HepG2 (cell line): ENCODE measurements at regions not wholly inside any gene's neighbourhood (a gene's known extent, or its start where the extent isn't known, plus 50 kb on each side); places are given as distances from the start of the nearest gene placed in this dataset.

Experiments
- ATAC-seq: fragments of 200-7000 bp; cut with Tn5 transposase; 3 replicates; pipeline ENCODE4 v1.9.1; 2020; ENCODE audit warnings: mild to moderate bottlenecking, moderate library complexity
- BruUV-seq: library from RNA; stranded (reverse); fragments of 400-500 nt; replicated peaks from 2 replicates; lab custom pipeline; 2021; lab: Mats Ljungman, UMichigan
- CTCF ChIA-PET: fragments of 300-600 bp; formaldehyde crosslinking; extraction: SDS; loops from one replicate; lab custom pipeline; 2021; ENCODE audit warnings: low total read pairs, inconsistent platforms, low intra/inter-chr PET ratio; lab: Yijun Ruan, JAX
- POLR2A ChIA-PET: fragments of 350-600 bp; sonication (Branson Sonifier 250); formaldehyde crosslinking; loops from one replicate; lab custom pipeline; 2020; ENCODE audit warnings: antibody characterized with exemption, inconsistent platforms; lab: Yijun Ruan, JAX
- DNase-seq: peaks from one replicate; pipeline ENCODE4 v3.0.0-alpha.2; 2015; ENCODE audit warnings: low spot score
- FAIRE-seq: peaks from 3 replicates; lab custom pipeline; 2011; peaks lifted over from hg19 to GRCh38; lab: Jason Lieb, UNC
- H2AFZ ChIP-seq: one replicate; pipeline ENCODE4 v1.6.1; 2011; ENCODE audit warnings: low read length, inconsistent platforms
- H3K27ac ChIP-seq: fragments of 300-600 bp; 3 replicates; pipeline ENCODE4 v1.8.0; 2011; ENCODE audit warnings: mixed run types, mild to moderate bottlenecking, mixed read lengths, low read length, inconsistent platforms; ENCODE audit not compliant: insufficient read depth; ENCODE audit errors: extremely low read length
- H3K27me3 ChIP-seq, 2 experiments: fragments of 200-600 bp in 1 of 2; 2 replicates in 1 of 2; 3 replicates in 1 of 2; pipeline versions ENCODE4 v1.6.0 to v1.8.0; 2011; ENCODE audit warnings: low read length in 2 of 2, mild to moderate bottlenecking in 2 of 2, moderate library complexity in 2 of 2, inconsistent platforms in 1 of 2; ENCODE audit not compliant: insufficient read depth in 2 of 2, control insufficient read depth in 1 of 2
- H3K36me3 ChIP-seq, 2 experiments: fragments of 200-600 bp in 1 of 2; replicated peaks in 1 of 2; 2 replicates in 1 of 2; 3 replicates in 1 of 2; pipeline versions ENCODE4 v1.5.1 to v1.8.0; 2011; ENCODE audit warnings: low read length in 2 of 2, inconsistent platforms in 1 of 2; ENCODE audit not compliant: insufficient read depth in 2 of 2, control insufficient read depth in 1 of 2
- H3K4me1 ChIP-seq: 2 replicates; pipeline ENCODE4 v1.5.1; 2012; ENCODE audit warnings: low read length, inconsistent platforms; ENCODE audit not compliant: insufficient read depth
- H3K4me2 ChIP-seq: 2 replicates; pipeline ENCODE4 v1.6.0; 2011; ENCODE audit warnings: low read depth, low read length, inconsistent platforms
- H3K4me3 ChIP-seq, 3 experiments: fragments of 200-600 bp in 1 of 3; sonication (generic), shearing (Covaris generic) in 1 of 3; replicated peaks in 1 of 3; 2 replicates each; pipeline ENCODE4 v1.5.1; 2011 to 2016; ENCODE audit warnings: low read length in 3 of 3, inconsistent platforms in 2 of 3, low read depth in 2 of 3, mild to moderate bottlenecking in 2 of 3, control low read depth in 1 of 3, mixed read lengths in 1 of 3; ENCODE audit not compliant: insufficient read depth in 1 of 3
- H3K79me2 ChIP-seq: one replicate; pipeline ENCODE4 v1.6.1; 2011; ENCODE audit warnings: low read length, inconsistent platforms; ENCODE audit not compliant: insufficient read depth
- H3K9ac ChIP-seq: 2 replicates; pipeline ENCODE4 v1.6.0; 2011; ENCODE audit warnings: mild to moderate bottlenecking, low read depth, low read length, inconsistent platforms; ENCODE audit not compliant: insufficient read depth
- H3K9me3 ChIP-seq: 2 replicates; pipeline ENCODE4 v1.5.1; 2012; ENCODE audit warnings: mild to moderate bottlenecking, low read length
- H4K20me1 ChIP-seq: 2 replicates; pipeline ENCODE4 v1.6.0; 2011; ENCODE audit warnings: inconsistent platforms, mild to moderate bottlenecking, low read length, moderate library complexity; ENCODE audit not compliant: insufficient read depth
- ARHGAP35 ChIP-seq: sonication (generic); formaldehyde crosslinking; IDR thresholded peaks from 2 replicates; pipeline ENCODE4 v1.9.0; 2022; ENCODE audit warnings: mild to moderate bottlenecking, inconsistent platforms, moderate library complexity, missing genetic modification reagents, borderline replicate concordance
- CC2D1A ChIP-seq: sonication (generic); formaldehyde crosslinking; IDR thresholded peaks from 2 replicates; pipeline ENCODE4 v1.8.1; 2023; ENCODE audit warnings: mild to moderate bottlenecking, missing genetic modification reagents
- CEBPB ChIP-seq: IDR thresholded peaks from 2 replicates; pipeline ENCODE4 v1.6.1; 2011; ENCODE audit warnings: low read depth, low read length, improper control_type of control experiment, borderline replicate concordance
- DBP ChIP-seq: sonication (generic); formaldehyde crosslinking; IDR thresholded peaks from 2 replicates; pipeline ENCODE4 v1.4.0; 2020; ENCODE audit warnings: missing genetic modification reagents; ENCODE audit errors: not compliant biosample characterization
- FLYWCH1 ChIP-seq: sonication (generic); formaldehyde crosslinking; IDR thresholded peaks from 2 replicates; pipeline ENCODE4 v1.8.1; 2023; ENCODE audit warnings: mild to moderate bottlenecking, missing genetic modification reagents
- KAT7 ChIP-seq: IDR thresholded peaks from 2 replicates; pipeline ENCODE4 v1.6.1; 2018; ENCODE audit warnings: borderline replicate concordance, missing compliant biosample characterization
- MLX ChIP-seq: IDR thresholded peaks from 2 replicates; pipeline ENCODE4 v1.6.1; 2016
- NKX3-1 ChIP-seq: sonication (generic); formaldehyde crosslinking; IDR thresholded peaks from 2 replicates; pipeline ENCODE4 v1.5.0; 2020; ENCODE audit warnings: missing genetic modification reagents
- NR2F6 ChIP-seq, 2 experiments: IDR thresholded peaks; 2 replicates each; pipeline ENCODE4 v1.6.1; 2016; ENCODE audit warnings: antibody characterized with exemption in 1 of 2, mild to moderate bottlenecking in 1 of 2
- PBX3 ChIP-seq: sonication (generic); formaldehyde crosslinking; IDR thresholded peaks from 2 replicates; pipeline ENCODE4 v1.8.1; 2023; ENCODE audit warnings: missing genetic modification reagents, inconsistent platforms, borderline replicate concordance
- SMARCE1 ChIP-seq: fragments of 450-650 bp; IDR thresholded peaks from 2 replicates; pipeline ENCODE4 v1.6.1; 2017; ENCODE audit warnings: borderline replicate concordance
- SRSF4 ChIP-seq: fragments of 200-400 bp; formaldehyde crosslinking; IDR thresholded peaks from one replicate; pipeline ENCODE4 v1.6.1; 2018; ENCODE audit warnings: mild to moderate bottlenecking, low read depth, low read length, moderate library complexity; ENCODE audit not compliant: poor library complexity, severe bottlenecking
- TRIM24 ChIP-seq: sonication (generic); formaldehyde crosslinking; IDR thresholded peaks from 2 replicates; pipeline ENCODE4 v1.8.0; 2022; ENCODE audit warnings: mild to moderate bottlenecking, missing genetic modification reagents
- ZBTB8A ChIP-seq: sonication (generic); formaldehyde crosslinking; IDR thresholded peaks from 2 replicates; pipeline ENCODE4 v1.4.0; 2020; ENCODE audit warnings: mild to moderate bottlenecking, low read depth, missing genetic modification reagents, borderline replicate concordance
- ZNF121 ChIP-seq: sonication (generic); formaldehyde crosslinking; IDR thresholded peaks from 2 replicates; pipeline ENCODE4 v1.5.0; 2020; ENCODE audit warnings: mild to moderate bottlenecking, missing genetic modification reagents
- ZNF256 ChIP-seq: sonication (generic); formaldehyde crosslinking; conservative IDR thresholded peaks from 2 replicates; pipeline ENCODE4 v1.4.0; 2020; ENCODE audit warnings: missing genetic modification reagents
- ZNF614 ChIP-seq: IDR thresholded peaks from 2 replicates; pipeline ENCODE4 v1.6.1; 2018; ENCODE audit warnings: missing biosample characterization, missing genetic modification reagents, inconsistent platforms, borderline replicate concordance
- ZNF619 ChIP-seq: sonication (generic); formaldehyde crosslinking; IDR thresholded peaks from 2 replicates; pipeline ENCODE4 v1.4.0; 2020; ENCODE audit warnings: mild to moderate bottlenecking, missing genetic modification reagents
- WGBS: methylation state at CpG from one replicate; pipeline ENCODE4 v1.1.6; 2017; ENCODE audit warnings: low lambda C conversion rate; 5-methylcytosine and 5-hydroxymethylcytosine counted together
- in situ Hi-C: cut with HindIII; loops from 2 replicates; pipeline ENCODE4 v1.10.0; 2017; ENCODE audit warnings: low pct_unique_long_range_greater_than_20kb; ENCODE audit not compliant: extremely low pct_ligation_motif_present
- intact Hi-C: fragments of 100-400 bp; cut with micrococcal nuclease; formaldehyde crosslinking; loops from one replicate; pipeline ENCODE4 v1.10.0; 2022; ENCODE audit not compliant: unreplicated experiment
- TF ChIP-seq, protein P1 (sequence below): IDR thresholded peaks from 2 replicates; pipeline ENCODE4 v1.6.1; 2016; ENCODE audit warnings: missing biosample characterization, missing genetic modification reagents, low read depth
- TF ChIP-seq, protein P2 (sequence below): sonication (generic); formaldehyde crosslinking; IDR thresholded peaks from 2 replicates; pipeline ENCODE4 v1.5.0; 2020; ENCODE audit warnings: mild to moderate bottlenecking, missing genetic modification reagents

DNA sequence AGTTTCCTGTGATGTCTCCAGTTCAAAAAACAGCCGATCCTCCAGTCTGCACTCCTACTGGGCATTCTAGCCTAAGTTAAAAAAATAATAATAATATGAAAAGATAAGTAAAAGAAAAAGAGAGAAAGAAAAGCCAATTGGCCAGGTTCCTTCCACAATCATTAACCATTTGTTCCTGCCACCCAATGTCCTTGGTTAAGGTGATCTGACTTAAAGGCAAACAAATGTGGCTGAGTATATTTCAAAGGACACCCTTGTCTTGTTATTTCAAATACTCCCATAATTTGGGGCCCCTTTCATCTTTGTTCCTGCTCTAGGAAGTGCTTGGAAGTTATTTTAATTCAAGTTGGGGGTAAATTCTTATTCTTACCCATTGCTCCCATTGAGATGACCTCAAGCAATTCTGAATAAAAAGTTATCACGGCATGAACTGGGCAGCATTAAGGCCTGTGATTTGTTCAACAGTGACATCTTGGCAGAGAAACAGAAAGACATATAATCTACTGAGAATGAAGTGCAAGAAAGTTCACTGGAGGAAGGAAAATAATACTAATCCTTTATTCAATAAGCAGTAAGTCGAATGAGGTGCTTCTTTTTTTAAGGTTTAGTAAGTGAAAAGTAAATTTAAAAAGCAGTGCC, 1054.5 kb upstream of the FANCL start (continued):
- TF ChIP-seq, protein P1, sequence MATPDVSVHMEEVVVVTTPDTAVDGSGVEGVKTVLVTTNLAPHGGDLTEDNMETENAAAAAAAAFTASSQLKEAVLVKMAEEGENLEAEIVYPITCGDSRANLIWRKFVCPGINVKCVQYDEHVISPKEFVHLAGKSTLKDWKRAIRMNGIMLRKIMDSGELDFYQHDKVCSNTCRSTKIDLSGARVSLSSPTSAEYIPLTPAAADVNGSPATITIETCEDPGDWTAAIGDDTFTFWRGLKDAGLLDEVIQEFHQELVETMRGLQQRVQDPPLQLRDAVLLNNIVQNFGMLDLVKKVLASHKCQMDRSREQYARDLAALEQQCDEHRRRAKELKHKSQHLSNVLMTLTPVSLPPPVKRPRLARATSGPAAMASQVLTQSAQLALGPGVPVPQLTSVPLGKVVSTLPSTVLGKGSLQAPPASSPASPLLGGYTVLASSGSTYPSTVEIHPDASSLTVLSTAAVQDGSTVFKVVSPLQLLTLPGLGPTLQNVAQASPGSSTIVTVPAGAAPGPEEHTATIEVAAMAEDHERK (CRISPR knock-in tag), result no peak
- no peak for TF ChIP-seq ZNF121 (CRISPR knock-in tag)
- no peak for TF ChIP-seq SMARCE1
- no peak for TF ChIP-seq MLX (CRISPR knock-in tag)
- TF ChIP-seq TRIM24, result no peak
- no peak for TF ChIP-seq PBX3

- no peak overlapping the region for H2AFZ ChIP-seq
- CTCF ChIA-PET, result no interaction called here
- no peaks in the 10 kb centered on the region for H3K79me2 ChIP-seq
- DNase-seq (no peak), ATAC-seq (no peak), FAIRE-seq (no peak)
- in situ Hi-C loops, result no loop called here
- H3K4me1 ChIP-seq, result no peaks in the 10 kb centered on the region
- no peaks in the 10 kb centered on the region for H3K27me3 ChIP-seq
- BruUV-seq, result no TSS peak
- no peak overlapping the region for H3K4me3 ChIP-seq
- no peak overlapping the region for H3K9ac ChIP-seq
- H3K4me2 ChIP-seq, result no peak overlapping the region
- 1% methylated on average over 2 of the region's 2 CpGs for WGBS
- POLR2A ChIA-PET, result no interaction called here
- H3K9me3 ChIP-seq, result no peaks in the 10 kb centered on the region
- no peak overlapping the region for H3K27ac ChIP-seq
- intact Hi-C loops, result no loop called here
- no peaks in the 10 kb centered on the region for H4K20me1 ChIP-seq
- H3K36me3 ChIP-seq, result no peaks in the 10 kb centered on the region
- TF ChIP-seq NR2F6 (IDR thresholded peaks at IDR 0.05), result no peak
- no peak for TF ChIP-seq NR2F6 (CRISPR knock-in tag; IDR thresholded peaks at IDR 0.05)
- no peak for TF ChIP-seq ARHGAP35 (CRISPR knock-in tag)
- no peak for TF ChIP-seq KAT7
- TF ChIP-seq NKX3-1 (CRISPR knock-in tag), result no peak
- TF ChIP-seq ZNF614, result no peak
- no peak for TF ChIP-seq ZNF256
- no peak for TF ChIP-seq DBP (CRISPR knock-in tag)
- no peak for TF ChIP-seq ZBTB8A (CRISPR knock-in tag)
- TF ChIP-seq CC2D1A, result no peak
- no peak for TF ChIP-seq SRSF4
- TF ChIP-seq, protein P2, sequence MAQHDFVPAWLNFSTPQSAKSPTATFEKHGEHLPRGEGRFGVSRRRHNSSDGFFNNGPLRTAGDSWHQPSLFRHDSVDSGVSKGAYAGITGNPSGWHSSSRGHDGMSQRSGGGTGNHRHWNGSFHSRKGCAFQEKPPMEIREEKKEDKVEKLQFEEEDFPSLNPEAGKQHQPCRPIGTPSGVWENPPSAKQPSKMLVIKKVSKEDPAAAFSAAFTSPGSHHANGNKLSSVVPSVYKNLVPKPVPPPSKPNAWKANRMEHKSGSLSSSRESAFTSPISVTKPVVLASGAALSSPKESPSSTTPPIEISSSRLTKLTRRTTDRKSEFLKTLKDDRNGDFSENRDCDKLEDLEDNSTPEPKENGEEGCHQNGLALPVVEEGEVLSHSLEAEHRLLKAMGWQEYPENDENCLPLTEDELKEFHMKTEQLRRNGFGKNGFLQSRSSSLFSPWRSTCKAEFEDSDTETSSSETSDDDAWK (CRISPR knock-in tag), result no peak
- TF ChIP-seq FLYWCH1 (CRISPR knock-in tag), result no peak
- no peak for TF ChIP-seq CEBPB
- TF ChIP-seq ZNF619, result no peak
These were observed 1047.6 kb upstream of the FANCL start for GRCh38 chr2:59288771-59289170.
